GM12878 (cell line): ENCODE measurements at regions not wholly inside any gene's neighbourhood (a gene's known extent, or its start where the extent isn't known, plus 50 kb on each side); places are given as distances from the start of the nearest gene placed in this dataset.

ENCODE experiments used
- ATAC-seq: fragments of 200-7000 bp; cut with Tn5 transposase; 3 replicates; pipeline ENCODE4 v1.9.1; 2020; ENCODE audit warnings: mild to moderate bottlenecking, moderate library complexity
- BruUV-seq: library from RNA; stranded (reverse); fragments of 400-500 nt; replicated peaks from 2 replicates; lab custom pipeline; 2021; lab: Mats Ljungman, UMichigan
- CTCF ChIA-PET: fragments of 300-600 bp; sonication (Branson Sonifier 250); formaldehyde crosslinking; extraction: SDS; loops from one replicate; lab custom pipeline; 2021; ENCODE audit warnings: inconsistent platforms; lab: Yijun Ruan, JAX
- POLR2A ChIA-PET: fragments of 350-600 bp; formaldehyde crosslinking; extraction: SDS; loops from one replicate; lab custom pipeline; 2021; ENCODE audit warnings: inconsistent platforms; lab: Charles Lee
- RAD21 ChIA-PET: fragments of 300-600 bp; sonication (Branson Sonifier 250); formaldehyde crosslinking; loops from one replicate; lab custom pipeline; 2023; ENCODE audit warnings: antibody characterized with exemption; ENCODE audit not compliant: unreplicated experiment; lab: Charles Lee
- SMC1A ChIA-PET: fragments of 300-600 bp; sonication (Branson Sonifier 250); formaldehyde crosslinking; loops from one replicate; lab custom pipeline; 2023; ENCODE audit not compliant: unreplicated experiment, uncharacterized antibody; lab: Charles Lee
- DNase-seq: peaks from one replicate; pipeline ENCODE4 v3.0.0-alpha.2; 2011; ENCODE audit warnings: low read depth, low spot score
- FAIRE-seq: peaks from 3 replicates; lab custom pipeline; 2011; peaks lifted over from hg19 to GRCh38; lab: Jason Lieb, UNC
- H2AFZ ChIP-seq: 2 replicates; pipeline ENCODE4 v1.6.0; 2011; ENCODE audit warnings: low read depth, low read length, control low read depth; ENCODE audit not compliant: control insufficient read depth
- H3K27ac ChIP-seq: 2 replicates; pipeline ENCODE4 v1.5.1; 2011; ENCODE audit warnings: control low read depth; ENCODE audit not compliant: control insufficient read depth, insufficient read depth
- H3K27me3 ChIP-seq, 2 experiments: replicated peaks in 1 of 2; 2 replicates each; pipeline versions ENCODE4 v1.6.0 to v1.6.1; 2011; ENCODE audit warnings: low read length in 1 of 2; ENCODE audit not compliant: control insufficient read depth in 2 of 2, insufficient read depth in 2 of 2
- H3K36me3 ChIP-seq, 2 experiments: 2 replicates each; pipeline ENCODE4 v1.5.1; 2011; ENCODE audit warnings: low read length in 1 of 2; ENCODE audit not compliant: control insufficient read depth in 2 of 2, insufficient read depth in 2 of 2
- H3K4me1 ChIP-seq: 2 replicates; pipeline ENCODE4 v1.6.1; 2011; ENCODE audit warnings: mild to moderate bottlenecking, low read length, moderate library complexity, mixed read lengths; ENCODE audit not compliant: control insufficient read depth, insufficient read depth
- H3K4me2 ChIP-seq: 2 replicates; pipeline ENCODE4 v1.6.0; 2011; ENCODE audit warnings: control low read depth; ENCODE audit not compliant: control insufficient read depth, insufficient read depth
- H3K4me3 ChIP-seq: fragments of 200-600 bp; sonication (generic); 2 replicates; pipeline ENCODE4 v1.5.1; 2016
- H3K79me2 ChIP-seq: 2 replicates; pipeline ENCODE4 v1.6.0; 2011; ENCODE audit warnings: low read length; ENCODE audit not compliant: control insufficient read depth, insufficient read depth
- H3K9ac ChIP-seq: 2 replicates; pipeline ENCODE4 v1.8.0; 2011; ENCODE audit warnings: low read length, control low read depth, mixed read lengths; ENCODE audit not compliant: control insufficient read depth, insufficient read depth
- H3K9me3 ChIP-seq: replicated peaks from 3 replicates; pipeline ENCODE4 v1.5.1; 2011; ENCODE audit warnings: mild to moderate bottlenecking, low read length; ENCODE audit not compliant: control insufficient read depth, insufficient read depth
- H4K20me1 ChIP-seq: 2 replicates; pipeline ENCODE4 v1.6.0; 2011; ENCODE audit not compliant: control insufficient read depth, insufficient read depth
- ASH2L ChIP-seq: fragments of 300-600, 200-600 bp; sonication (generic); IDR thresholded peaks from 2 replicates; pipeline ENCODE4 v1.6.1; 2017; ENCODE audit warnings: low read depth, mild to moderate bottlenecking, borderline replicate concordance
- BACH1 ChIP-seq: fragments of 450-650 bp; IDR thresholded peaks from 2 replicates; pipeline ENCODE4 v1.6.1; 2017; ENCODE audit warnings: mild to moderate bottlenecking, borderline replicate concordance
- BRCA1 ChIP-seq: IDR thresholded peaks from 2 replicates; pipeline ENCODE4 v1.6.1; 2011; ENCODE audit warnings: low read depth, low read length, improper control_type of control experiment
- KLF5 ChIP-seq: fragments of 450-650 bp; IDR thresholded peaks from 2 replicates; pipeline ENCODE4 v1.6.1; 2014; ENCODE audit warnings: mild to moderate bottlenecking; ENCODE audit not compliant: partially characterized antibody
- NR2F1 ChIP-seq: fragments of 450-650 bp; conservative IDR thresholded peaks from 2 replicates; pipeline ENCODE4 v1.6.1; 2017; ENCODE audit warnings: mild to moderate bottlenecking
- SIX5 ChIP-seq: IDR thresholded peaks from 2 replicates; pipeline ENCODE4 v1.6.1; 2011; ENCODE audit warnings: mild to moderate bottlenecking, low read depth, low read length, moderate library complexity; ENCODE audit not compliant: severe bottlenecking
- WGBS: methylation state at CpG from one replicate; pipeline ENCODE4 v1.1.6; 2016; ENCODE audit warnings: low lambda C conversion rate; ENCODE audit not compliant: insufficient replicate concordance, insufficient coverage; ENCODE audit errors: missing lambda C conversion rate; 5-methylcytosine and 5-hydroxymethylcytosine counted together
- in situ Hi-C: fragments of 300-500 bp; cut with MboI; formaldehyde crosslinking; loops from 9 replicates; pipeline ENCODE4 v1.14.3; 2018; ENCODE audit warnings: mixed read lengths
- intact Hi-C: fragments of 100-400 bp; cut with micrococcal nuclease; formaldehyde crosslinking; loops from one replicate; pipeline ENCODE4 v1.14.2; 2022; ENCODE audit not compliant: unreplicated experiment
- TF ChIP-seq, protein P1 (sequence below): fragments of 450-650 bp; IDR thresholded peaks from 2 replicates; pipeline ENCODE4 v1.6.1; 2017; ENCODE audit warnings: antibody characterized with exemption, mild to moderate bottlenecking, moderate library complexity
- TF ChIP-seq, protein P2 (sequence below), 3 experiments: IDR thresholded peaks in 2 of 3; conservative IDR thresholded peaks in 1 of 3; 2 replicates each; pipeline ENCODE4 v1.5.1; 2011; ENCODE audit warnings: low read depth in 3 of 3, low read length in 3 of 3, mild to moderate bottlenecking in 3 of 3, control low read depth in 2 of 3, moderate library complexity in 2 of 3, inconsistent platforms in 1 of 3, mixed read lengths in 1 of 3; ENCODE audit not compliant: control insufficient read depth in 2 of 3, insufficient read depth in 1 of 3; ENCODE audit errors: extremely low read depth in 1 of 3

DNA sequence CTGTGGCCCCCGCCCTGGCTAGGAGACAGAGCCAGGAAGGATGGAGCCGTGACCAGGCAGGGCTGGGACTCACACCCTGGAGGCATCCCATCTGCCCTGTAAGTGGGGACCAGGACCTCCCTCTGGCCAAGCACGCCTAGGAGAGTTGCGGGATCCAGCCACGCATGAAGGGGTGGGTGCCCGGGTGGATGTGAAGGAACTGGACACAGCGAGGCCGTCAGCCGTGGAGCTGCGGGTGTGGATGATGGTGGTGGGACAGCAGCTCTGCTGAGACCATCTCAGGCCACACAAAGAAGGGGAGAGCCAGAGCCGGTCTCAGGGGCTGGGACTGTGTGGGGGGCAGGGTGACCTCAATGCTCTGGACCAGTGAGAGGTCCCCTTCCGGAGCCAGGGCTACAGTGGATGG, 746.4 kb downstream of the BRD1 start (continued):
- TF ChIP-seq BACH1, result no peak

DNA sequence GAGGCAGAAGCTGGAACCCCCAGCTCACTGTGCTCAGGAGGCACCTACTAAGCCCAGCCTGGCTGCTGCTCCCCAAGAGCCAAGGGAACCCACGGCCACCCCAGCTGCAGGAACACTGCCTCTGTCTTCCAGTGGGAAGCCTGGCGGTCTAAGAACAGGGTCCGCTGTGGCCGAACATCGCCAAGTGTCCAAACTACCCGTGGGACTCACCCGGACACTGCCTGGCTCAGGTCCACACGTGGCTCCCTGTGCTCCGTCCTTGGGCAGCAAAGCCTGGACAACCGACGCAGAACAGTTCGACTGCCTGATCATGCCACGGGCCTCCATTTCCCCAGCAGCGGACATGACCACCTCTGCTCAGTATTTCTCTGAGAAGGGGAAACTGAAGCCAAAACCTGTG, 747.0 kb downstream of the BRD1 start:
- SMC1A ChIA-PET, result no interaction called here
- RAD21 ChIA-PET, result no interaction called here
- Histone ChIP-seq H3K4me1 (no peaks in the 10 kb centered on the region), H2AFZ (no peak overlapping the region), H3K9me3 (no peaks in the 10 kb centered on the region; the same call in 2 of the 3 replicates), H3K36me3 (no peaks in the 10 kb centered on the region), H3K4me2 (no peak overlapping the region), H4K20me1 (no peaks in the 10 kb centered on the region), H3K27me3 (no peaks in the 10 kb centered on the region), H3K27ac (no peak overlapping the region), H3K9ac (no peak overlapping the region), H3K4me3 (no peak overlapping the region), H3K79me2 (no peaks in the 10 kb centered on the region)
- intact Hi-C loops (no loop called here), in situ Hi-C loops (no loop called here)
- ATAC-seq (no peak), FAIRE-seq (no peak), DNase-seq (no peak)
- POLR2A ChIA-PET, result no interaction called here
- CTCF ChIA-PET, result no interaction called here
- 30% methylated on average over 14 of the region's 14 CpGs for WGBS
- no TSS peak for BruUV-seq
- TF ChIP-seq BRCA1 (no peak), KLF5 (no peak), SIX5 (no peak), ASH2L (no peak), NR2F1 (no peak)
- TF ChIP-seq, protein P1, sequence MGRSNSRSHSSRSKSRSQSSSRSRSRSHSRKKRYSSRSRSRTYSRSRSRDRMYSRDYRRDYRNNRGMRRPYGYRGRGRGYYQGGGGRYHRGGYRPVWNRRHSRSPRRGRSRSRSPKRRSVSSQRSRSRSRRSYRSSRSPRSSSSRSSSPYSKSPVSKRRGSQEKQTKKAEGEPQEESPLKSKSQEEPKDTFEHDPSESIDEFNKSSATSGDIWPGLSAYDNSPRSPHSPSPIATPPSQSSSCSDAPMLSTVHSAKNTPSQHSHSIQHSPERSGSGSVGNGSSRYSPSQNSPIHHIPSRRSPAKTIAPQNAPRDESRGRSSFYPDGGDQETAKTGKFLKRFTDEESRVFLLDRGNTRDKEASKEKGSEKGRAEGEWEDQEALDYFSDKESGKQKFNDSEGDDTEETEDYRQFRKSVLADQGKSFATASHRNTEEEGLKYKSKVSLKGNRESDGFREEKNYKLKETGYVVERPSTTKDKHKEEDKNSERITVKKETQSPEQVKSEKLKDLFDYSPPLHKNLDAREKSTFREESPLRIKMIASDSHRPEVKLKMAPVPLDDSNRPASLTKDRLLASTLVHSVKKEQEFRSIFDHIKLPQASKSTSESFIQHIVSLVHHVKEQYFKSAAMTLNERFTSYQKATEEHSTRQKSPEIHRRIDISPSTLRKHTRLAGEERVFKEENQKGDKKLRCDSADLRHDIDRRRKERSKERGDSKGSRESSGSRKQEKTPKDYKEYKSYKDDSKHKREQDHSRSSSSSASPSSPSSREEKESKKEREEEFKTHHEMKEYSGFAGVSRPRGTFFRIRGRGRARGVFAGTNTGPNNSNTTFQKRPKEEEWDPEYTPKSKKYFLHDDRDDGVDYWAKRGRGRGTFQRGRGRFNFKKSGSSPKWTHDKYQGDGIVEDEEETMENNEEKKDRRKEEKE, result no peak
- TF ChIP-seq, protein P2, sequence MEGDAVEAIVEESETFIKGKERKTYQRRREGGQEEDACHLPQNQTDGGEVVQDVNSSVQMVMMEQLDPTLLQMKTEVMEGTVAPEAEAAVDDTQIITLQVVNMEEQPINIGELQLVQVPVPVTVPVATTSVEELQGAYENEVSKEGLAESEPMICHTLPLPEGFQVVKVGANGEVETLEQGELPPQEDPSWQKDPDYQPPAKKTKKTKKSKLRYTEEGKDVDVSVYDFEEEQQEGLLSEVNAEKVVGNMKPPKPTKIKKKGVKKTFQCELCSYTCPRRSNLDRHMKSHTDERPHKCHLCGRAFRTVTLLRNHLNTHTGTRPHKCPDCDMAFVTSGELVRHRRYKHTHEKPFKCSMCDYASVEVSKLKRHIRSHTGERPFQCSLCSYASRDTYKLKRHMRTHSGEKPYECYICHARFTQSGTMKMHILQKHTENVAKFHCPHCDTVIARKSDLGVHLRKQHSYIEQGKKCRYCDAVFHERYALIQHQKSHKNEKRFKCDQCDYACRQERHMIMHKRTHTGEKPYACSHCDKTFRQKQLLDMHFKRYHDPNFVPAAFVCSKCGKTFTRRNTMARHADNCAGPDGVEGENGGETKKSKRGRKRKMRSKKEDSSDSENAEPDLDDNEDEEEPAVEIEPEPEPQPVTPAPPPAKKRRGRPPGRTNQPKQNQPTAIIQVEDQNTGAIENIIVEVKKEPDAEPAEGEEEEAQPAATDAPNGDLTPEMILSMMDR (IDR thresholded peaks at IDR 0.05 in 2 of 3, conservative IDR thresholded peaks at IDR 0.05 in 1 of 3; ENCODE audit: control insufficient read depth in 2 of 3, extremely low read depth in 1 of 3, insufficient read depth in 1 of 3, low read depth in 3 of 3, low read length in 3 of 3), result no peak
